ENCODE measurements at regions not wholly inside any gene's neighbourhood (a gene's known extent, or its start where the extent isn't known, plus 50 kb on each side); places are given as distances from the start of the nearest gene placed in this dataset.
"Not testable (repeated sequence)": the region's sequence is repeated elsewhere in the genome, so short reads cannot be mapped to it uniquely, and the experiment has no call there.

DNA sequence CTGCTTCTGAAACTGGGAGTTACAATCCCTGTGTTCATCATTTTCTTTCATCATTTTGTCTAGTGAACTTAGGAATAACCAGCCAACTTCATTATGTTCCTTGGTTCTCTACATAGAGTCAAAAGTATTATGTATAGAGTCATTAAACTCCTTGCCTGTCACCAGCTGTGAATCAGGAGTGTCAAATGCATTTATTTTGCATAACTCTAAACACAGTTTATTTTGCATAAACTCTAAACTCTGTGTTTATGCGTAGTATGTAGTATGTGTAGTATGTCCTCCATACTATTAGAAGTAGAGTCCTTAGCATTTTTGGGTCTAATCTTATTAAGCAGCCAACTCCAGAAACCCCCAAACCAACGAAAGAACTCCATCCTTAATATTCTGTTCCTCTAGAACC is 164.4 kb downstream of the EVA1A start:
- ATAC-seq, result no peak
- DNase-seq (ENCODE audit: missing footprints), result no peak
- intact Hi-C loops (cut with DNase I), result no loop called here

DNA sequence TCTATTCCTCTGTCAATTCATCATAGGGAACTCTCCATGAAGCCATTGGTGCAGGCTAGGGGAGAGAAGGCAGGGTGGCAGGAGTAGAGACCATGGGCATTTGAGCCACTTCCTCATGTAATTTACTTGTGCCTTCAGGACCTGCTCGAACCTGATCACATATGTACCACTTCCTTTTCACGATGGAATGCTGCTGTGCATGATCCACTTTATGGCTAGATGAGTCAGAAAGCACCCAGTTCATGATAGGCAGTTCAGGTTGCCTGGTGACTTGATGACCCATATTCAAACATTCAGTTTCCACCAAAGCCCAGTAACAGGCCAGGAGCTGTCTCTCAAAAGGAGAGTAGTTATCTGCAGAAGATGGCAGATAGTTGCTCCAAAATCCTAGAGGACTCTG is 166.0 kb downstream of the EVA1A start:
- DNase-seq (ENCODE audit: missing footprints); intact Hi-C loops (cut with DNase I); ATAC-seq: not testable (repeated sequence)

GRCh38 chr2:75390169-75390568 is 170.6 kb downstream of the EVA1A start:
- DNase-seq (ENCODE audit: missing footprints) (no peak), ATAC-seq (no peak)
- intact Hi-C loops (cut with DNase I), result no loop called here

GRCh38 chr2:75389271-75389670 is 171.5 kb downstream of the EVA1A start:
- DNase-seq (ENCODE audit: missing footprints), result no peak
- intact Hi-C loops (cut with DNase I), result no loop called here
- ATAC-seq, result no peak

DNA sequence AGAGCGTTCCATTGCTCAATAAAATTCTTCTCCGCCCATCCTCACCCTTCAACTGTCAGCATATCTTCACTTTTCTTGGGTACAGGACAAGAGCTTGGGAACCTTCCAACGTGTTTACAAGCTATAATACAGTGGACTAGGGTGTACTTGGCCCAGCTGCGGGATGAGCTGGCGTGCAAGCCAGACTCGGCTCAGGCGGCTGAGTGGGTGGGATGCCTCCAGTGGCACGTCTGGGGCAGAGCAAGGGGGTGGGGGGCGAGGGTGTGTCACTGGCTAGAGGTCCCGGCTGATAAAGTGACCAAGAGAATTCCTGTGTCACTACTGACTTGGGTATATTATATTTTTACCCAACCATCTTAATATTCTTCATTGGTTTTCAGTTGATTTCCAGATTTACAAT is 179.7 kb downstream of the EVA1A start:
- intact Hi-C loops (cut with DNase I), result no loop called here
- ATAC-seq, result no peak
- DNase-seq (ENCODE audit: missing footprints), result peak; percentile 39

DNA sequence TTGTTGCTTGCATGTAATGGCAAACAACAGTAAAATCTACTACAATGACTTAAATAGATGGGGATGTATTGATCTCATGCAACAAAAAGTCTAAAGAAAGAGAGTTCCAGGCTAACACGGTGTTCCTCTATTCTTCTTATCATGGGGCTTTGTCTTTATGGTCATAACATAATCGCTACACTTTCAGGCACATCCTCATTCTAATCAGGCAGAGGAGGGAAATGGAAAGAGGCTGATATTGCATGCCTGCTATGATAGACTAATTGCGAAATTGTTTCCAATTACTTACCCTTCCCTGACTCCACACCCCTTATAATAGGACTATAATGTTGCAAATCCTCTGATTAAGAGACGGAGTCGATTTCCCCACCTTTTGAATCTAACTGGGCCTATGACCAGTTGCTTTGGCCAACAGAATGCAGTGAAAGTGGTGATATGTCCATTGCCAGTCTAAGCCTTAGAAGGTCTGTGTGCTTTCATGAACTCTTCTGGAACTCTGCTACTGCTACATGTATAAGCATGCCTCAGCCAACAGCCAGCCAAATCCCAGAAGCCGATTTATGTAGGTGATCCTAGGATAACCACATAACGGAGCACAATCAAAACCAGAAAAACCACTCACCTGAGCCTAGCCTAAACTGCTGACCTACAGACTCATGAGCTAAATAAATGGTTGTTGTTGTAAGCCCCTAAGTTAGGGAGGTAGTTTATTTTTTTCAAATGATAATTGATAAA is 180.3 kb upstream of the TACR1 start:
- intact Hi-C loops (cut with DNase I), result no loop called here
- ATAC-seq (no peak), DNase-seq (ENCODE audit: missing footprints) (no peak)

- ATAC-seq (no peak), DNase-seq (ENCODE audit: missing footprints) (no peak)
- intact Hi-C loops (cut with DNase I), result no loop called here
These were observed 176.6 kb upstream of the TACR1 start for GRCh38 chr2:75375646-75376582.

GRCh38 chr2:75374414-75374957 is 175.2 kb upstream of the TACR1 start:
- ATAC-seq, result not testable (repeated sequence)

GRCh38 chr2:75367401-75367800 is 168.1 kb upstream of the TACR1 start:
- intact Hi-C loops (cut with DNase I), result no loop called here
- no peak for DNase-seq (ENCODE audit: missing footprints)
- no peak for ATAC-seq

More at GRCh38 chr2:75374414-75374957, 175.2 kb upstream of the TACR1 start:
- DNase-seq (ENCODE audit: missing footprints); intact Hi-C loops (cut with DNase I): not testable (repeated sequence)

GRCh38 chr2:75361486-75361885 is 162.2 kb upstream of the TACR1 start:
- intact Hi-C loops (cut with DNase I), result no loop called here
- no peak for DNase-seq (ENCODE audit: missing footprints)
- no peak for ATAC-seq

DNA sequence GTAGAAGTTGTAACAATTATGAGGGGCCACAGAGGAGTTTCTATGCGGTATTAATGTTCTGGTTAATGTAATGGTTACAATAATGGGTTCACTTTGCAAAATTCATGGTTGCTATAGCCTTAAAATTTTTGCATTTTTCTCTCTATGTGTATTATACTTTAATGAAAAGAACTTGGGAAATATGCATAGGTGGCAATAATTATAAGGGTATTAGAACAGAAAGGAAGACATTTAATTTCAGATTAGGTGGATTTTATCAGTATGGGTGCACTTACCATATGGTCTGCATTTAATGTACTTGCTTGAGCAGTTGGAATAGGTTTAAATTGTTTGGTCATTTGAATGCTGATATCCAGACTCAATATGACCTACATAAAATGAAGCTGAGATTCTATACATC is 161.6 kb upstream of the TACR1 start:
- ATAC-seq (no peak), DNase-seq (ENCODE audit: missing footprints) (no peak)
- intact Hi-C loops (cut with DNase I), result no loop called here

- intact Hi-C loops (cut with DNase I), result no loop called here
- DNase-seq (ENCODE audit: missing footprints) (no peak), ATAC-seq (no peak)
These were observed 157.5 kb upstream of the TACR1 start for GRCh38 chr2:75356865-75357264.

GRCh38 chr2:75353131-75353530 is 153.8 kb upstream of the TACR1 start:
- intact Hi-C loops (cut with DNase I), result no loop called here
- DNase-seq (ENCODE audit: missing footprints) (no peak), ATAC-seq (no peak)

GRCh38 chr2:75348307-75348706 is 149.0 kb upstream of the TACR1 start:
- no peak for ATAC-seq
- no peak for DNase-seq (ENCODE audit: missing footprints)
- intact Hi-C loops (cut with DNase I), result no loop called here

GRCh38 chr2:75344146-75344545 is 144.8 kb upstream of the TACR1 start:
- DNase-seq (ENCODE audit: missing footprints), result no peak
- intact Hi-C loops (cut with DNase I), result no loop called here
- no peak for ATAC-seq

- intact Hi-C loops (cut with DNase I), result no loop called here
- ATAC-seq (no peak), DNase-seq (ENCODE audit: missing footprints) (no peak)
These were observed 143.3 kb upstream of the TACR1 start for GRCh38 chr2:75342504-75343175.

- ATAC-seq (no peak), DNase-seq (ENCODE audit: missing footprints) (no peak)
- intact Hi-C loops (cut with DNase I), result no loop called here
These were observed 141.2 kb upstream of the TACR1 start for GRCh38 chr2:75340560-75340959.

- ATAC-seq, result no peak
- no peak for DNase-seq (ENCODE audit: missing footprints)
- intact Hi-C loops (cut with DNase I), result no loop called here
These were observed 139.1 kb upstream of the TACR1 start for GRCh38 chr2:75338461-75338860.

GRCh38 chr2:75337619-75338018 is 138.3 kb upstream of the TACR1 start:
- no peak for ATAC-seq
- no peak for DNase-seq (ENCODE audit: missing footprints)
- intact Hi-C loops (cut with DNase I), result no loop called here
